Mucosa of rectum (tissue), 2 donors: ENCODE measurements at regions not wholly inside any gene's neighbourhood (a gene's known extent, or its start where the extent isn't known, plus 50 kb on each side); places are given as distances from the start of the nearest gene placed in this dataset.
"Not testable (repeated sequence)": the region's sequence is repeated elsewhere in the genome, so short reads cannot be mapped to it uniquely, and the experiment has no call there.

Experiments
- H3K27ac ChIP-seq, 2 donors: one replicate each; pipeline ENCODE4 v1.7.0; 2013; ENCODE audit warnings: inconsistent platforms in 2 of 2, low read depth in 2 of 2, low read length in 2 of 2
- H3K27me3 ChIP-seq, 2 donors: one replicate each; pipeline ENCODE4 v1.7.0; 2013; ENCODE audit warnings: low read length in 2 of 2; ENCODE audit not compliant: control insufficient read depth in 2 of 2, insufficient read depth in 2 of 2
- H3K36me3 ChIP-seq, 2 donors: one replicate each; pipeline ENCODE4 v1.7.0; 2013; ENCODE audit warnings: low read length in 2 of 2; ENCODE audit not compliant: control insufficient read depth in 2 of 2, insufficient read depth in 2 of 2
- H3K4me1 ChIP-seq, 2 donors: one replicate each; pipeline ENCODE4 v1.7.0; 2013; ENCODE audit warnings: low read length in 2 of 2, mild to moderate bottlenecking in 1 of 2; ENCODE audit not compliant: control insufficient read depth in 2 of 2, insufficient read depth in 2 of 2
- H3K4me3 ChIP-seq, 2 donors: one replicate each; pipeline ENCODE4 v1.7.0; 2013; ENCODE audit warnings: low read length in 2 of 2
- H3K9ac ChIP-seq, 2 donors: one replicate each; pipeline ENCODE4 v1.7.0; 2013; ENCODE audit warnings: low read length in 2 of 2, low read depth in 1 of 2, mild to moderate bottlenecking in 1 of 2
- H3K9me3 ChIP-seq, 2 donors: one replicate each; pipeline ENCODE4 v1.7.0; 2013; ENCODE audit warnings: low read length in 2 of 2; ENCODE audit not compliant: control insufficient read depth in 2 of 2
- donor health status: healthy.
- donor health status: Normal muscosa, but diverticular disease.

GRCh38 chr1:234796438-234796792, 186.4 kb upstream of the IRF2BP2 start:
- not testable (repeated sequence) for H3K4me1 ChIP-seq, H3K9me3 ChIP-seq, H3K27me3 ChIP-seq, H3K27ac ChIP-seq, H3K9ac ChIP-seq, H3K4me3 ChIP-seq, H3K36me3 ChIP-seq

GRCh38 chr1:234795711-234796437, 185.9 kb upstream of the IRF2BP2 start:
- not testable (repeated sequence) for H3K36me3 ChIP-seq, H3K9me3 ChIP-seq, H3K4me3 ChIP-seq, H3K4me1 ChIP-seq, H3K9ac ChIP-seq, H3K27me3 ChIP-seq
- peak overlapping the region; percentile 32 to 37 for H3K27ac ChIP-seq

- H3K9ac ChIP-seq, H3K36me3 ChIP-seq, H3K4me1 ChIP-seq, H3K27me3 ChIP-seq, H3K9me3 ChIP-seq, H3K27ac ChIP-seq, H3K4me3 ChIP-seq: not testable (repeated sequence)
These were observed 185.0 kb upstream of the IRF2BP2 start for GRCh38 chr1:234795007-234795406.

DNA sequence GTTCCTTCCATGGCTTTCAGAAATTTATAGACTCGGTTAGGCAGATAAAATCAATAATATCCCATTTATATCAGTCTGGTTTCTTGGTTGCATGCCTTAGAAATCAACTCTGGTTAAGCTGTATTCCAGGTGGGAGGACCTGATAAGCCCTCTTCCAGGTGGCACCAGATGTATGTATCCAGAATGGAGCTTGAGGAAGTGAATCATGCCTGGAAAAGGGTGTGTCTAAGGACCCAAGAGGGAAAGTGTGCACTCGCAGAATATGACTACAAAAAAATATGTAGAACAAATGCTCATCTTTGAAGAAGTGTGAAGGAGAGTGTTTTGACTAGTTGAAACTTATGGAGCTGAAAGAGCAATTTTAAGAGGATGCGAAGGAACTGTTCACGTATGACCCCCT, 184.5 kb upstream of the IRF2BP2 start:
- H3K9ac ChIP-seq, H3K9me3 ChIP-seq, H3K27me3 ChIP-seq, H3K36me3 ChIP-seq, H3K4me1 ChIP-seq, H3K4me3 ChIP-seq, H3K27ac ChIP-seq: not testable (repeated sequence)

DNA sequence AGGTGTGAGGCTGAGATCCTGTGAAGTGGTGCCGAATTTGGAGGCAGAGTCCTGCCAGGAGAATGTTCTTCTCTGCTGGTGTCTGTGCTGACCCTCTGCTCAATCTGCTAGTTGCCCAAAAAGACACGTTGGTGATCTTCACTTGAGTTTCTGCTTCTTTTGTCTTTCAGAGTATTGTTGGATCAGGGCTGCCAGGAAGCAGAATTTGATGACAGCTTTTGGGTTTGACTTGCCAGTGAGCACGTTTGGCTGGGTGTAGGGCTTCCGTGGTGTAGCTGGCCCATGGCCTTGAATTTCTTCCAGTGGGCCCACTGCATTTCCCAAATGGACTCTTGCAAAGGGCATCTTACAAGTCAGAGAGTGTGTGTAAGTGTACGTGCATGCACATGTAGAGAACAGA, 183.9 kb upstream of the IRF2BP2 start:
- H3K9ac ChIP-seq, H3K9me3 ChIP-seq, H3K36me3 ChIP-seq, H3K4me1 ChIP-seq, H3K27me3 ChIP-seq, H3K4me3 ChIP-seq, H3K27ac ChIP-seq: not testable (repeated sequence)

DNA sequence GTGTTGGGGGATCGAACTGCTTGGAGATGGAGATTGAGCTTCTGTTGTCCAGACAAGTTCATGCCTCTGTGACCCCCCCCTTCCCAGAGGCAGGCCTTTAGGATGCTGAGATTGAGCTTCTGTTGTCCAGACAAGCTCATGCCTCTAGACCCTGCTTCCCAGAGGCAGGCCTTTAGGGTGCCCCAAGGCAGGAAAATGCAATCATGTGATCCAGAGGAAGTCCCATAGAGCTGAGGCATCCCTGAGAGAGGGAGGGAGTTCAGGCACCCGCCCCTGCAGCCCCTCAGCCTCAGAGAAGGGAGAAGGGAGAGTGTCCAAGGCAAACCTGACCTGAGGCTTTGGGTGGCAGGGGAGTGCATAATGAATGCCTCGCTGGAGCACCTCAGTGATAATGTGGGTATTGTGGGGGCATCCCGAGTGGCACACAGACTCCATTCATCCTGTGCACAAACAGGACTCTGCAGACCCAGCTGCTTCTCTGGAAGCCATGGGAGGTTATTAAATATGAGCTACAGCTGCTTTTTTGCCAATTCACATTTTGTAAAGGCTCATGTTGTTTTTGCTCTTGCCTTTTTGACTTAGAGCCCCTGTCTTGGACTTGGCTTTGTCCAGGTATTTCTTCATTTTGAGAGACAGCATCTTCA, 182.4 kb upstream of the IRF2BP2 start:
- H3K4me1 ChIP-seq, H3K9me3 ChIP-seq, H3K27ac ChIP-seq, H3K9ac ChIP-seq, H3K27me3 ChIP-seq, H3K36me3 ChIP-seq, H3K4me3 ChIP-seq: not testable (repeated sequence)

DNA sequence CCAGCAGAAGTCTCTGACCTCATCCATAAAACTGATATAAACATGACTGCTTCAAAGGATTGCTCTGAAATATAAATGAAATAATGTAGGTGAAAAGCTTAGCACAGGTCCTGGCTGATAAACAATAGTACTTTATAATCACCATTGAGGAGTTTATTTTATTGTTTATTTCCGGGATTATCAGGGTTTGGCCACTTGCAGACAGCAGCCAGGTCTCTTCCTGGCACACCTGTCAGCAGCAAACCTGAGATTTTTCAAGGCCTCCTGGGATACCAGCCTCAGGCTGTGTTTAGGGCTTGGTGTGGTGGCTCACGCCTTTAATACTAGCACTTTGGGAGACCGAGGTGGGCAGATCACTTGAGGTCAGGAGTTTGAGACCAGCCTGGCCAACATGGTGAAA, 181.6 kb upstream of the IRF2BP2 start:
- not testable (repeated sequence) for H3K9ac ChIP-seq, H3K4me3 ChIP-seq, H3K36me3 ChIP-seq, H3K27ac ChIP-seq, H3K27me3 ChIP-seq, H3K4me1 ChIP-seq, H3K9me3 ChIP-seq

DNA sequence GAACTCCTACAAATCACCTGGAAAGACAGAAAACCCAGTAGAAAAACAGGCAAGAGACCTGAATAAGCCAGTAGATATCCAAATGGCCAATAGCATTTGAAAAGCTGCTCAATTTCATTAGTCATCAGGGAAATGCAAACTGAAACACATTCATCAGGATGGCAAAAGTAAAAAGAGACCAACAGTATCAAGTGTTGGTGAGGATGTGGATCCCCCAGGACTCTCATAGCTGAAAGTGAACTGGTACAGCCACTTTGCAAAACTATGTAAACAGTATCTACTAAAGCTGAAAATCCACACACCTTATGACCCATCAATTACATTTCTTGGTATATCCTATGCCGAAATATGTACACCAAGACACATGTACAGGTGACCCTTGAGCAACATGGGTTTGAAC, 180.4 kb upstream of the IRF2BP2 start:
- H3K4me3 ChIP-seq, H3K9ac ChIP-seq, H3K9me3 ChIP-seq, H3K4me1 ChIP-seq, H3K36me3 ChIP-seq, H3K27me3 ChIP-seq, H3K27ac ChIP-seq: not testable (repeated sequence)

DNA sequence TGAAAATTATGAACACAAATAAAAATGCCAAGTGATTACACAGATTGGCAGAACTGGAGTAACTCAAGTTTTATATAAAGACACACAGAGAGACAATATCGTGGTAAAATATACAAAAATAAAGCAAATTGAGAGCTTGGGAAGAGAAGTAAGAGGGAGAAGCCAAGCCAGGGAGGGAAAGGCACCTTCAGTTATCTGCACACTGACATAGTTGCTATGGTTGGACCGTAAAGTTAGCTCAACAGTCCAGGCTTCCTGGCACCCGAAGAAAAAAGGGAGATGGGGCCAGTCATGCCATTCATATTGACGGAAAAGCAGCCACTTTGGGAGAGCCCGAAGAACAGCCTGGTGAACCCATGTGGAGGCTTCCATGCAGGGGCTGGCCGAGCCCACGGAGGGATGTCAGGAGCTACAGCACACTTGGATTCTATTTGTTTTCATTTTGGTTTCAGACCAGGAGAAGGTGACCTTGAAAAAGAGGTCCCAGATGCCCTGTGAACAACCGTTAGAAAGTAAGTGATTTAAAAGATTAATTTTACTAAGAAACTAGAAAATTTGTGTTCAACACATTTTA, 177.1 kb upstream of the IRF2BP2 start:
- H3K9me3 ChIP-seq, H3K9ac ChIP-seq, H3K27me3 ChIP-seq, H3K4me3 ChIP-seq, H3K4me1 ChIP-seq, H3K27ac ChIP-seq, H3K36me3 ChIP-seq: not testable (repeated sequence)

- H3K9ac ChIP-seq, H3K9me3 ChIP-seq, H3K27ac ChIP-seq, H3K4me3 ChIP-seq, H3K36me3 ChIP-seq, H3K27me3 ChIP-seq, H3K4me1 ChIP-seq: not testable (repeated sequence)
These were observed 175.9 kb upstream of the IRF2BP2 start for GRCh38 chr1:234785922-234786321.
